OCI-LY7 (cell line): ENCODE measurements at regions not wholly inside any gene's neighbourhood (a gene's known extent, or its start where the extent isn't known, plus 50 kb on each side); places are given as distances from the start of the nearest gene placed in this dataset.
A peak's percentile ranks its signal among the peaks of the same experiment; 100 is the strongest.

Source experiments
- BruUV-seq: library from RNA; stranded (reverse); fragments of 400-500 nt; replicated peaks from 2 replicates; lab custom pipeline; 2021; lab: Mats Ljungman, UMichigan
- CTCF ChIA-PET: fragments of 300-600 bp; sonication (Branson Sonifier 250); formaldehyde crosslinking; loops from one replicate; lab custom pipeline; 2022; ENCODE audit warnings: antibody characterized with exemption; ENCODE audit not compliant: unreplicated experiment; lab: Charles Lee
- POLR2A ChIA-PET: fragments of 300-600 bp; sonication (Branson Sonifier 250); formaldehyde crosslinking; loops from one replicate; lab custom pipeline; 2022; ENCODE audit warnings: antibody characterized with exemption; lab: Charles Lee
- DNase-seq: peaks from one replicate; pipeline ENCODE4 v3.0.0-alpha.2; 2015; ENCODE audit warnings: low spot score
- H2AFZ ChIP-seq: fragments of 200-600 bp; sonication (generic), shearing (Covaris generic); 2 replicates; pipeline ENCODE4 v1.6.1; 2014; ENCODE audit warnings: mild to moderate bottlenecking, antibody characterized with exemption, low read length, moderate library complexity
- H3K27ac ChIP-seq: fragments of 200-600 bp; sonication (generic); 2 replicates; pipeline ENCODE4 v1.5.1; 2014; ENCODE audit warnings: mixed run types, low read depth, mild to moderate bottlenecking, moderate library complexity, low read length, inconsistent platforms; ENCODE audit not compliant: poor library complexity, severe bottlenecking
- H3K36me3 ChIP-seq: fragments of 200-600 bp; sonication (generic); 2 replicates; pipeline ENCODE4 v1.6.1; 2014; ENCODE audit warnings: mild to moderate bottlenecking, antibody characterized with exemption, low read length, moderate library complexity, mixed read lengths; ENCODE audit not compliant: insufficient read depth
- H3K4me1 ChIP-seq: fragments of 200-600 bp; sonication (generic); 2 replicates; pipeline ENCODE4 v1.5.1; 2014; ENCODE audit warnings: mild to moderate bottlenecking, low read length; ENCODE audit not compliant: insufficient read depth, poor library complexity, severe bottlenecking
- H3K4me2 ChIP-seq: fragments of 200-600 bp; sonication (generic); 2 replicates; pipeline ENCODE4 v1.6.1; 2014; ENCODE audit warnings: mild to moderate bottlenecking, low read length
- H3K4me3 ChIP-seq: fragments of 200-600 bp; sonication (generic); 2 replicates; pipeline ENCODE4 v1.5.1; 2014; ENCODE audit warnings: mild to moderate bottlenecking, low read depth, low read length; ENCODE audit not compliant: poor library complexity, severe bottlenecking
- H3K79me2 ChIP-seq: fragments of 200-600 bp; sonication (generic); 2 replicates; pipeline ENCODE4 v1.6.1; 2016; ENCODE audit warnings: low read depth, mild to moderate bottlenecking, low read length, moderate library complexity, mixed read lengths; ENCODE audit not compliant: insufficient read depth
- H3K9me2 ChIP-seq: fragments of 200-600 bp; sonication (generic); 2 replicates; pipeline ENCODE4 v1.6.1; 2016; ENCODE audit warnings: mild to moderate bottlenecking, low read length, mixed read lengths; ENCODE audit not compliant: insufficient read depth
- H3K9me3 ChIP-seq: fragments of 200-600 bp; sonication (generic); 2 replicates; pipeline ENCODE4 v1.6.1; 2014; ENCODE audit warnings: mild to moderate bottlenecking, mixed run types, low read length, mixed read lengths
- H4K20me1 ChIP-seq: fragments of 200-600 bp; sonication (generic); 2 replicates; pipeline ENCODE4 v1.6.1; 2014; ENCODE audit warnings: mild to moderate bottlenecking, antibody characterized with exemption, low read length, moderate library complexity, mixed read lengths; ENCODE audit not compliant: insufficient read depth
- CTCF ChIP-seq: fragments of 200-600 bp; sonication (generic); conservative IDR thresholded peaks from 2 replicates; pipeline ENCODE4 v1.5.1; 2014; ENCODE audit warnings: mild to moderate bottlenecking, antibody characterized with exemption, low read length, moderate library complexity, mixed read lengths
- EZH2phosphoT487 ChIP-seq: fragments of 200-600 bp; sonication (generic); IDR thresholded peaks from 2 replicates; pipeline ENCODE4 v1.6.1; 2018; ENCODE audit warnings: low read depth, borderline replicate concordance, mild to moderate bottlenecking, mixed run types, antibody characterized with exemption, low read length, moderate library complexity, mixed read lengths
- intact Hi-C: fragments of 100-400 bp; cut with micrococcal nuclease; formaldehyde crosslinking; loops from one replicate; pipeline ENCODE4 v1.10.0; 2022; ENCODE audit not compliant: unreplicated experiment

- Histone ChIP-seq H3K4me1 (peaks cover 4% of the 10 kb centered on the region), H2AFZ (peak overlapping the region; percentile 41; the same call in 1 of the 2 replicates), H3K4me2 (no peak overlapping the region), H4K20me1 (no peaks in the 10 kb centered on the region), H3K9me3 (no peaks in the 10 kb centered on the region), H3K4me3 (no peak overlapping the region), H3K9me2 (no peaks in the 10 kb centered on the region), H3K36me3 (no peaks in the 10 kb centered on the region), H3K27ac (no peak overlapping the region), H3K79me2 (no peaks in the 10 kb centered on the region)
- ChIA-PET CTCF (interaction anchor here (0.5 kb wide), 1 partner anchor 49 kb away, joined by 3 read pairs; no protein-coding TSS in a partner anchor), POLR2A (interaction anchor here (0.6 kb wide), 1 partner anchor 1162 kb away, joined by 3 read pairs; no protein-coding TSS in a partner anchor)
- intact Hi-C loops = loop anchor here (5.0 kb wide), 2 partner anchors 122 to 817 kb away; no protein-coding TSS in a partner anchor
- DNase-seq = peak; percentile 61
- no TSS peak for BruUV-seq
- TF ChIP-seq CTCF (peak; percentile 83), EZH2phosphoT487 (no peak)
Measured at GRCh38 chr13:97855570-97856303, 97.7 kb upstream of the IPO5 start.

- H3K36me3 ChIP-seq = no peaks in the 10 kb centered on the region
- H3K27ac ChIP-seq = no peak overlapping the region
- ChIA-PET CTCF (interaction anchor here (0.5 kb wide), 1 partner anchor 50 kb away, joined by 3 read pairs; no protein-coding TSS in a partner anchor), POLR2A (interaction anchor here (0.6 kb wide), 2 partner anchors 17 to 1161 kb away, joined by 3 read pairs; no protein-coding TSS in a partner anchor)
- DNase-seq = no peak
- H3K9me2 ChIP-seq = no peaks in the 10 kb centered on the region
- intact Hi-C loops = loop anchor here (5.0 kb wide), 2 partner anchors 121 to 816 kb away; no protein-coding TSS in a partner anchor
- H4K20me1 ChIP-seq = no peaks in the 10 kb centered on the region
- H3K79me2 ChIP-seq = no peaks in the 10 kb centered on the region
- H3K4me3 ChIP-seq = no peak overlapping the region
- BruUV-seq = no TSS peak
- no peaks in the 10 kb centered on the region for H3K9me3 ChIP-seq
- H3K4me2 ChIP-seq = no peak overlapping the region
- TF ChIP-seq CTCF (no peak), EZH2phosphoT487 (no peak)
- peaks cover 4% of the 10 kb centered on the region for H3K4me1 ChIP-seq
- peak overlapping the region; percentile 41; the same call in 1 of the 2 replicates for H2AFZ ChIP-seq
Measured at GRCh38 chr13:97856304-97856675, 97.2 kb upstream of the IPO5 start.
